Stimulated activated CD8-positive, alpha-beta memory T cell treated with anti-CD3 and anti-CD28 coated beads, Interleukin-7, amount 100 ng/mL, for 48 hours (primary cell): ENCODE measurements at regions not wholly inside any gene's neighbourhood (a gene's known extent, or its start where the extent isn't known, plus 50 kb on each side); places are given as distances from the start of the nearest gene placed in this dataset.
"Not testable (repeated sequence)": the region's sequence is repeated elsewhere in the genome, so short reads cannot be mapped to it uniquely, and the experiment has no call there.

Source experiments
- DNase-seq, 2 donors: peaks; one replicate each; pipeline ENCODE4 v3.0.0-alpha.2; 2020; ENCODE audit warnings: low read depth in 1 of 2; ENCODE audit errors: extremely low read depth in 1 of 2

- no peak for DNase-seq
Observed at GRCh38 chr2:83990636-83991035, 468.4 kb downstream of the SUCLG1 start.

- not testable (repeated sequence) for DNase-seq
Observed at GRCh38 chr2:83976628-83977027, 482.5 kb downstream of the SUCLG1 start.

GRCh38 chr2:83972128-83972527, 487.0 kb downstream of the SUCLG1 start:
- no peak for DNase-seq

- no peak for DNase-seq
Observed at GRCh38 chr2:83971547-83971946, 487.5 kb downstream of the SUCLG1 start.

GRCh38 chr2:83970217-83970929, 488.7 kb downstream of the SUCLG1 start:
- DNase-seq: no peak

- DNase-seq: no peak
Observed at GRCh38 chr2:83969085-83969484, 490.0 kb downstream of the SUCLG1 start.

- no peak for DNase-seq
Observed at GRCh38 chr2:83967854-83968253, 491.2 kb downstream of the SUCLG1 start.

GRCh38 chr2:83966946-83967345, 492.1 kb downstream of the SUCLG1 start:
- DNase-seq: not testable (repeated sequence)

GRCh38 chr2:83961512-83961911, 497.6 kb downstream of the SUCLG1 start:
- no peak for DNase-seq

GRCh38 chr2:83960371-83960770, 498.7 kb downstream of the SUCLG1 start:
- no peak for DNase-seq

- no peak for DNase-seq
Observed at GRCh38 chr2:83959266-83959665, 499.8 kb downstream of the SUCLG1 start.

- DNase-seq: no peak
Observed at GRCh38 chr2:83956991-83957390, 502.1 kb downstream of the SUCLG1 start.

- no peak for DNase-seq
Observed at GRCh38 chr2:83953697-83954096, 505.4 kb downstream of the SUCLG1 start.

GRCh38 chr2:83951378-83951947, 507.6 kb downstream of the SUCLG1 start:
- no peak for DNase-seq

GRCh38 chr2:83949361-83949760, 509.7 kb downstream of the SUCLG1 start:
- DNase-seq: no peak

- no peak for DNase-seq
Observed at GRCh38 chr2:83944191-83944590, 514.9 kb downstream of the SUCLG1 start.

GRCh38 chr2:83943265-83943664, 515.8 kb downstream of the SUCLG1 start:
- no peak for DNase-seq

GRCh38 chr2:83941886-83942285, 517.2 kb downstream of the SUCLG1 start:
- no peak for DNase-seq

- DNase-seq: no peak
Observed at GRCh38 chr2:83933749-83934148, 525.3 kb downstream of the SUCLG1 start.

- DNase-seq: no peak
Observed at GRCh38 chr2:83923531-83923930, 535.5 kb downstream of the SUCLG1 start.

GRCh38 chr2:83916559-83916958, 542.5 kb downstream of the SUCLG1 start:
- DNase-seq: no peak

- DNase-seq: no peak
Observed at GRCh38 chr2:83915381-83915780, 543.7 kb downstream of the SUCLG1 start.

GRCh38 chr2:83908750-83909149, 550.3 kb downstream of the SUCLG1 start:
- no peak for DNase-seq
